ENCODE measurements at regions not wholly inside any gene's neighbourhood (a gene's known extent, or its start where the extent isn't known, plus 50 kb on each side); places are given as distances from the start of the nearest gene placed in this dataset.
"Not testable (repeated sequence)": the region's sequence is repeated elsewhere in the genome, so short reads cannot be mapped to it uniquely, and the experiment has no call there.

DNA sequence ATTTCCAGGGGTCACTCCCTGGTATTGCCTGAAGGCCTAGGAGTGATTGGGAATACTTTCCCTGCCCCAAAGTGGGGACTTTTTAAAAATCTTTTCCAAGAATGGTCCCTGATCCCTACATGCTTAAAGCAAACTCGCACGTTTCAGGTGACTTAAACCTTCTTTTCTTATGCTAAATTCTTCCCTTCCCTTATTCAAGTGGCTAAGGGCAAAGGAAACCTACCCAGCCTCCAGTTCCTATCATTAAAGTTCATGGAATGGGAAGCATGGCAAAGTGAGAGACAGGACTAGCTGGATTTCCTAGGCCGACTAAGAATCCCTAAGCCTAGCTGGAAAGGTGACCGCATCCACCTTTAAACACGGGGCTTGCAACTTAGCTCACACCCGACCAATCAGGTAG, 346.8 kb downstream of the ZIC4 start:
- TF ChIP-seq POLR2AphosphoS5 (IDR thresholded peaks at IDR 0.05) = not testable (repeated sequence)
- TF ChIP-seq, protein P1, sequence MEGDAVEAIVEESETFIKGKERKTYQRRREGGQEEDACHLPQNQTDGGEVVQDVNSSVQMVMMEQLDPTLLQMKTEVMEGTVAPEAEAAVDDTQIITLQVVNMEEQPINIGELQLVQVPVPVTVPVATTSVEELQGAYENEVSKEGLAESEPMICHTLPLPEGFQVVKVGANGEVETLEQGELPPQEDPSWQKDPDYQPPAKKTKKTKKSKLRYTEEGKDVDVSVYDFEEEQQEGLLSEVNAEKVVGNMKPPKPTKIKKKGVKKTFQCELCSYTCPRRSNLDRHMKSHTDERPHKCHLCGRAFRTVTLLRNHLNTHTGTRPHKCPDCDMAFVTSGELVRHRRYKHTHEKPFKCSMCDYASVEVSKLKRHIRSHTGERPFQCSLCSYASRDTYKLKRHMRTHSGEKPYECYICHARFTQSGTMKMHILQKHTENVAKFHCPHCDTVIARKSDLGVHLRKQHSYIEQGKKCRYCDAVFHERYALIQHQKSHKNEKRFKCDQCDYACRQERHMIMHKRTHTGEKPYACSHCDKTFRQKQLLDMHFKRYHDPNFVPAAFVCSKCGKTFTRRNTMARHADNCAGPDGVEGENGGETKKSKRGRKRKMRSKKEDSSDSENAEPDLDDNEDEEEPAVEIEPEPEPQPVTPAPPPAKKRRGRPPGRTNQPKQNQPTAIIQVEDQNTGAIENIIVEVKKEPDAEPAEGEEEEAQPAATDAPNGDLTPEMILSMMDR (IDR thresholded peaks at IDR 0.05) = not testable (repeated sequence)
